ENCODE measurements at regions not wholly inside any gene's neighbourhood (a gene's known extent, or its start where the extent isn't known, plus 50 kb on each side); places are given as distances from the start of the nearest gene placed in this dataset.
A peak's percentile ranks its signal among the peaks of the same experiment; 100 is the strongest.

DNA sequence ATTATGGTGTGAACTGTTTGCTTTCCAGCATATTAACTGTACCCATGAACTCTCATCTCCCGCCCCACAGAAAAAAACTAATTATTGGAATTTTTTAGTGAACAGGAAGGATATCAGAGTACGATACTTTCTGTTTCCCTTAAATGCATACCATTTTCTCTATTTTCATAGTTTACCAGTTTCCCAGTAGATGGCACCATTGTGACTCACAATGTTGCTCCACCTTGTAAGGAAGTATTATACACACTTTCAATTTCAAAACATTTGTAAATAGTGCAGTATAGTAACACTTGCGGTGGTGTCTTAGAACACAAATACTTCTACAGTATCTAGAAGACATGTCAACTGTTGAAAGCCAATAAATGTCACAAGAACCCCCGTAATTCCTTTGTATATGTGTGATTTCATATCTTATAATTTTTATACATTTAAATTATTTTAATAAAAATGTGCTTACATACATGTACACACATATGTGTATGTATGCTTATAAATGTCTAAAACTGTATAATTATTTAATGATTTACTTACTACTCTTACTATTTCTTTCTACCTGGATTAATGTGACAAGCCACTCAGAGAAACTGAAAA lies 167.3 kb downstream of the SLIT2 start (continued):
- TF ChIP-seq BCOR (IDR thresholded peaks at IDR 0.05) (no peak), TGIF2 (CRISPR knock-in tag; IDR thresholded peaks at IDR 0.05) (no peak), BMI1 (IDR thresholded peaks at IDR 0.05; ENCODE audit: low read length) (no peak), XRCC5 (IDR thresholded peaks at IDR 0.05; ENCODE audit: low read depth, low read length) (no peak), LARP7 (IDR thresholded peaks at IDR 0.05) (no peak), GTF2E2 (tag; IDR thresholded peaks at IDR 0.05) (no peak), DIDO1 (tag; IDR thresholded peaks at IDR 0.05; ENCODE audit: low read depth) (no peak), HMGN3 (IDR thresholded peaks at IDR 0.05; ENCODE audit: borderline replicate concordance, extremely low read depth, insufficient read length, low read depth, low read length) (no peak), MCM5 (IDR thresholded peaks at IDR 0.05; ENCODE audit: low read depth) (no peak), PURB (CRISPR knock-in tag; IDR thresholded peaks at IDR 0.05; ENCODE audit: low read depth) (no peak)
- TF ChIP-seq, protein P1, sequence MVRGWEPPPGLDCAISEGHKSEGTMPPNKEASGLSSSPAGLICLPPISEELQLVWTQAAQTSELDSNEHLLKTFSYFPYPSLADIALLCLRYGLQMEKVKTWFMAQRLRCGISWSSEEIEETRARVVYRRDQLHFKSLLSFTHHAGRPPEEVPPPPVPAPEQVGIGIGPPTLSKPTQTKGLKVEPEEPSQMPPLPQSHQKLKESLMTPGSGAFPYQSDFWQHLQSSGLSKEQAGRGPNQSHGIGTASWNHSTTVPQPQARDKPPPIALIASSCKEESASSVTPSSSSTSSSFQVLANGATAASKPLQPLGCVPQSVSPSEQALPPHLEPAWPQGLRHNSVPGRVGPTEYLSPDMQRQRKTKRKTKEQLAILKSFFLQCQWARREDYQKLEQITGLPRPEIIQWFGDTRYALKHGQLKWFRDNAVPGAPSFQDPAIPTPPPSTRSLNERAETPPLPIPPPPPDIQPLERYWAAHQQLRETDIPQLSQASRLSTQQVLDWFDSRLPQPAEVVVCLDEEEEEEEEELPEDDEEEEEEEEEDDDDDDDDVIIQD (CRISPR knock-in tag; IDR thresholded peaks at IDR 0.05) = no peak
- TF ChIP-seq, protein P2, sequence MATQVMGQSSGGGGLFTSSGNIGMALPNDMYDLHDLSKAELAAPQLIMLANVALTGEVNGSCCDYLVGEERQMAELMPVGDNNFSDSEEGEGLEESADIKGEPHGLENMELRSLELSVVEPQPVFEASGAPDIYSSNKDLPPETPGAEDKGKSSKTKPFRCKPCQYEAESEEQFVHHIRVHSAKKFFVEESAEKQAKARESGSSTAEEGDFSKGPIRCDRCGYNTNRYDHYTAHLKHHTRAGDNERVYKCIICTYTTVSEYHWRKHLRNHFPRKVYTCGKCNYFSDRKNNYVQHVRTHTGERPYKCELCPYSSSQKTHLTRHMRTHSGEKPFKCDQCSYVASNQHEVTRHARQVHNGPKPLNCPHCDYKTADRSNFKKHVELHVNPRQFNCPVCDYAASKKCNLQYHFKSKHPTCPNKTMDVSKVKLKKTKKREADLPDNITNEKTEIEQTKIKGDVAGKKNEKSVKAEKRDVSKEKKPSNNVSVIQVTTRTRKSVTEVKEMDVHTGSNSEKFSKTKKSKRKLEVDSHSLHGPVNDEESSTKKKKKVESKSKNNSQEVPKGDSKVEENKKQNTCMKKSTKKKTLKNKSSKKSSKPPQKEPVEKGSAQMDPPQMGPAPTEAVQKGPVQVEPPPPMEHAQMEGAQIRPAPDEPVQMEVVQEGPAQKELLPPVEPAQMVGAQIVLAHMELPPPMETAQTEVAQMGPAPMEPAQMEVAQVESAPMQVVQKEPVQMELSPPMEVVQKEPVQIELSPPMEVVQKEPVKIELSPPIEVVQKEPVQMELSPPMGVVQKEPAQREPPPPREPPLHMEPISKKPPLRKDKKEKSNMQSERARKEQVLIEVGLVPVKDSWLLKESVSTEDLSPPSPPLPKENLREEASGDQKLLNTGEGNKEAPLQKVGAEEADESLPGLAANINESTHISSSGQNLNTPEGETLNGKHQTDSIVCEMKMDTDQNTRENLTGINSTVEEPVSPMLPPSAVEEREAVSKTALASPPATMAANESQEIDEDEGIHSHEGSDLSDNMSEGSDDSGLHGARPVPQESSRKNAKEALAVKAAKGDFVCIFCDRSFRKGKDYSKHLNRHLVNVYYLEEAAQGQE (IDR thresholded peaks at IDR 0.05; ENCODE audit: borderline replicate concordance) = peak; percentile 39; the same call in 1 of the 2 replicates
- TF ChIP-seq, protein P2 (CRISPR knock-in tag; IDR thresholded peaks at IDR 0.05; ENCODE audit: low read depth) = no peak
- TF ChIP-seq, protein P3, sequence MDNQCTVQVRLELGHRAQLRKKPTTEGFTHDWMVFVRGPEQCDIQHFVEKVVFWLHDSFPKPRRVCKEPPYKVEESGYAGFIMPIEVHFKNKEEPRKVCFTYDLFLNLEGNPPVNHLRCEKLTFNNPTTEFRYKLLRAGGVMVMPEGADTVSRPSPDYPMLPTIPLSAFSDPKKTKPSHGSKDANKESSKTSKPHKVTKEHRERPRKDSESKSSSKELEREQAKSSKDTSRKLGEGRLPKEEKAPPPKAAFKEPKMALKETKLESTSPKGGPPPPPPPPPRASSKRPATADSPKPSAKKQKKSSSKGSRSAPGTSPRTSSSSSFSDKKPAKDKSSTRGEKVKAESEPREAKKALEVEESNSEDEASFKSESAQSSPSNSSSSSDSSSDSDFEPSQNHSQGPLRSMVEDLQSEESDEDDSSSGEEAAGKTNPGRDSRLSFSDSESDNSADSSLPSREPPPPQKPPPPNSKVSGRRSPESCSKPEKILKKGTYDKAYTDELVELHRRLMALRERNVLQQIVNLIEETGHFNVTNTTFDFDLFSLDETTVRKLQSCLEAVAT (IDR thresholded peaks at IDR 0.05) = no peak
- TF ChIP-seq, protein P4, sequence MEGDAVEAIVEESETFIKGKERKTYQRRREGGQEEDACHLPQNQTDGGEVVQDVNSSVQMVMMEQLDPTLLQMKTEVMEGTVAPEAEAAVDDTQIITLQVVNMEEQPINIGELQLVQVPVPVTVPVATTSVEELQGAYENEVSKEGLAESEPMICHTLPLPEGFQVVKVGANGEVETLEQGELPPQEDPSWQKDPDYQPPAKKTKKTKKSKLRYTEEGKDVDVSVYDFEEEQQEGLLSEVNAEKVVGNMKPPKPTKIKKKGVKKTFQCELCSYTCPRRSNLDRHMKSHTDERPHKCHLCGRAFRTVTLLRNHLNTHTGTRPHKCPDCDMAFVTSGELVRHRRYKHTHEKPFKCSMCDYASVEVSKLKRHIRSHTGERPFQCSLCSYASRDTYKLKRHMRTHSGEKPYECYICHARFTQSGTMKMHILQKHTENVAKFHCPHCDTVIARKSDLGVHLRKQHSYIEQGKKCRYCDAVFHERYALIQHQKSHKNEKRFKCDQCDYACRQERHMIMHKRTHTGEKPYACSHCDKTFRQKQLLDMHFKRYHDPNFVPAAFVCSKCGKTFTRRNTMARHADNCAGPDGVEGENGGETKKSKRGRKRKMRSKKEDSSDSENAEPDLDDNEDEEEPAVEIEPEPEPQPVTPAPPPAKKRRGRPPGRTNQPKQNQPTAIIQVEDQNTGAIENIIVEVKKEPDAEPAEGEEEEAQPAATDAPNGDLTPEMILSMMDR (IDR thresholded peaks at IDR 0.05 in 2 of 3, conservative IDR thresholded peaks at IDR 0.05 in 1 of 3; ENCODE audit: insufficient read depth in 2 of 3, low read depth in 1 of 3, low read length in 3 of 3) = peak in 2 of 3 experiments; percentile 21 to 55; a peak in 3 of 6 replicates
